A673 (cell line): ENCODE measurements at regions not wholly inside any gene's neighbourhood (a gene's known extent, or its start where the extent isn't known, plus 50 kb on each side); places are given as distances from the start of the nearest gene placed in this dataset.
"Not testable (repeated sequence)": the region's sequence is repeated elsewhere in the genome, so short reads cannot be mapped to it uniquely, and the experiment has no call there.

Source experiments
- BruUV-seq: library from RNA; stranded (reverse); fragments of 400-500 nt; replicated peaks from 2 replicates; lab custom pipeline; 2021; lab: Mats Ljungman, UMichigan
- CTCF ChIA-PET: fragments of 300-600 bp; sonication (Branson Sonifier 250); formaldehyde crosslinking; loops from one replicate; lab custom pipeline; 2022; ENCODE audit warnings: antibody characterized with exemption; lab: Charles Lee
- POLR2A ChIA-PET: fragments of 300-600 bp; sonication (Branson Sonifier 250); formaldehyde crosslinking; loops from one replicate; lab custom pipeline; 2022; ENCODE audit warnings: antibody characterized with exemption; ENCODE audit not compliant: low non-redundant PET; lab: Charles Lee
- DNase-seq: peaks from one replicate; pipeline ENCODE4 v3.0.0-alpha.2; 2015; ENCODE audit warnings: low spot score
- H3K27ac ChIP-seq: fragments of 200-600 bp; sonication (generic); 2 replicates; pipeline ENCODE4 v1.5.1; 2016; ENCODE audit warnings: mixed run types, low read depth, mild to moderate bottlenecking, mixed read lengths, antibody characterized with exemption, low read length; ENCODE audit not compliant: poor library complexity, severe bottlenecking
- H3K27me3 ChIP-seq: fragments of 200-600 bp; sonication (generic); replicated peaks from 2 replicates; pipeline ENCODE4 v1.6.1; 2017; ENCODE audit warnings: mixed run types, low read depth, mild to moderate bottlenecking, mixed read lengths, antibody characterized with exemption, low read length; ENCODE audit not compliant: insufficient read depth, poor library complexity
- H3K36me3 ChIP-seq: fragments of 200-600 bp; sonication (generic); 2 replicates; pipeline ENCODE4 v1.6.1; 2016; ENCODE audit warnings: mixed run types, mild to moderate bottlenecking, mixed read lengths, antibody characterized with exemption, low read length; ENCODE audit not compliant: insufficient read depth, poor library complexity, severe bottlenecking
- H3K4me1 ChIP-seq: fragments of 200-600 bp; sonication (generic); 2 replicates; pipeline ENCODE4 v1.6.1; 2017; ENCODE audit warnings: mixed run types, mild to moderate bottlenecking, mixed read lengths, antibody characterized with exemption, low read length; ENCODE audit not compliant: insufficient read depth, poor library complexity, severe bottlenecking
- H3K4me3 ChIP-seq: fragments of 200-600 bp; sonication (generic); 2 replicates; pipeline ENCODE4 v1.5.1; 2016; ENCODE audit warnings: low read depth, mixed run types, mild to moderate bottlenecking, mixed read lengths, low read length; ENCODE audit not compliant: poor library complexity, severe bottlenecking
- H3K9me3 ChIP-seq: fragments of 200-600 bp; sonication (generic); 2 replicates; pipeline ENCODE4 v1.6.1; 2016; ENCODE audit warnings: mixed run types, low read depth, mild to moderate bottlenecking, mixed read lengths, antibody characterized with exemption, low read length; ENCODE audit not compliant: poor library complexity, severe bottlenecking
- EZH2 ChIP-seq: fragments of 200-600 bp; sonication (generic); IDR thresholded peaks from 2 replicates; pipeline ENCODE4 v1.6.1; 2017; ENCODE audit warnings: borderline replicate concordance, low read depth, mild to moderate bottlenecking, mixed read lengths, antibody characterized with exemption, low read length; ENCODE audit not compliant: poor library complexity, severe bottlenecking
- intact Hi-C: fragments of 100-400 bp; cut with micrococcal nuclease; formaldehyde crosslinking; loops from one replicate; pipeline ENCODE4 v1.10.0; 2022; ENCODE audit not compliant: unreplicated experiment
- TF ChIP-seq, protein P1 (sequence below): fragments of 300-800, 200-600 bp; sonication (generic); conservative IDR thresholded peaks from 2 replicates; pipeline ENCODE4 v1.5.1; 2017; ENCODE audit warnings: low read depth, mild to moderate bottlenecking, antibody characterized with exemption, low read length, moderate library complexity, mixed read lengths

GRCh38 chr13:112174476-112175110 lies 107.6 kb downstream of the SOX1 start:
- Histone ChIP-seq H3K27ac (no peak overlapping the region), H3K36me3 (no peaks in the 10 kb centered on the region), H3K4me1 (peaks cover 7% of the 10 kb centered on the region), H3K9me3 (no peaks in the 10 kb centered on the region), H3K27me3 (peaks cover 23% of the 10 kb centered on the region), H3K4me3 (no peak overlapping the region)
- intact Hi-C loops, result no loop called here
- POLR2A ChIA-PET, result no interaction called here
- CTCF ChIA-PET, result no interaction called here
- BruUV-seq, result no TSS peak
- DNase-seq, result no peak
- TF ChIP-seq, protein P1, sequence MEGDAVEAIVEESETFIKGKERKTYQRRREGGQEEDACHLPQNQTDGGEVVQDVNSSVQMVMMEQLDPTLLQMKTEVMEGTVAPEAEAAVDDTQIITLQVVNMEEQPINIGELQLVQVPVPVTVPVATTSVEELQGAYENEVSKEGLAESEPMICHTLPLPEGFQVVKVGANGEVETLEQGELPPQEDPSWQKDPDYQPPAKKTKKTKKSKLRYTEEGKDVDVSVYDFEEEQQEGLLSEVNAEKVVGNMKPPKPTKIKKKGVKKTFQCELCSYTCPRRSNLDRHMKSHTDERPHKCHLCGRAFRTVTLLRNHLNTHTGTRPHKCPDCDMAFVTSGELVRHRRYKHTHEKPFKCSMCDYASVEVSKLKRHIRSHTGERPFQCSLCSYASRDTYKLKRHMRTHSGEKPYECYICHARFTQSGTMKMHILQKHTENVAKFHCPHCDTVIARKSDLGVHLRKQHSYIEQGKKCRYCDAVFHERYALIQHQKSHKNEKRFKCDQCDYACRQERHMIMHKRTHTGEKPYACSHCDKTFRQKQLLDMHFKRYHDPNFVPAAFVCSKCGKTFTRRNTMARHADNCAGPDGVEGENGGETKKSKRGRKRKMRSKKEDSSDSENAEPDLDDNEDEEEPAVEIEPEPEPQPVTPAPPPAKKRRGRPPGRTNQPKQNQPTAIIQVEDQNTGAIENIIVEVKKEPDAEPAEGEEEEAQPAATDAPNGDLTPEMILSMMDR, result no peak
- TF ChIP-seq EZH2, result no peak

GRCh38 chr13:112175162-112176075 lies 108.5 kb downstream of the SOX1 start:
- TF ChIP-seq, protein P1, result no peak
- TF ChIP-seq EZH2, result no peak
- CTCF ChIA-PET, result no interaction called here
- intact Hi-C loops, result no loop called here
- Histone ChIP-seq H3K27me3 (peaks cover 23% of the 10 kb centered on the region), H3K27ac (no peak overlapping the region), H3K4me3 (no peak overlapping the region), H3K4me1 (peaks cover 7% of the 10 kb centered on the region), H3K36me3 (no peaks in the 10 kb centered on the region), H3K9me3 (no peaks in the 10 kb centered on the region)
- DNase-seq, result no peak
- BruUV-seq, result no TSS peak
- POLR2A ChIA-PET, result no interaction called here

DNA sequence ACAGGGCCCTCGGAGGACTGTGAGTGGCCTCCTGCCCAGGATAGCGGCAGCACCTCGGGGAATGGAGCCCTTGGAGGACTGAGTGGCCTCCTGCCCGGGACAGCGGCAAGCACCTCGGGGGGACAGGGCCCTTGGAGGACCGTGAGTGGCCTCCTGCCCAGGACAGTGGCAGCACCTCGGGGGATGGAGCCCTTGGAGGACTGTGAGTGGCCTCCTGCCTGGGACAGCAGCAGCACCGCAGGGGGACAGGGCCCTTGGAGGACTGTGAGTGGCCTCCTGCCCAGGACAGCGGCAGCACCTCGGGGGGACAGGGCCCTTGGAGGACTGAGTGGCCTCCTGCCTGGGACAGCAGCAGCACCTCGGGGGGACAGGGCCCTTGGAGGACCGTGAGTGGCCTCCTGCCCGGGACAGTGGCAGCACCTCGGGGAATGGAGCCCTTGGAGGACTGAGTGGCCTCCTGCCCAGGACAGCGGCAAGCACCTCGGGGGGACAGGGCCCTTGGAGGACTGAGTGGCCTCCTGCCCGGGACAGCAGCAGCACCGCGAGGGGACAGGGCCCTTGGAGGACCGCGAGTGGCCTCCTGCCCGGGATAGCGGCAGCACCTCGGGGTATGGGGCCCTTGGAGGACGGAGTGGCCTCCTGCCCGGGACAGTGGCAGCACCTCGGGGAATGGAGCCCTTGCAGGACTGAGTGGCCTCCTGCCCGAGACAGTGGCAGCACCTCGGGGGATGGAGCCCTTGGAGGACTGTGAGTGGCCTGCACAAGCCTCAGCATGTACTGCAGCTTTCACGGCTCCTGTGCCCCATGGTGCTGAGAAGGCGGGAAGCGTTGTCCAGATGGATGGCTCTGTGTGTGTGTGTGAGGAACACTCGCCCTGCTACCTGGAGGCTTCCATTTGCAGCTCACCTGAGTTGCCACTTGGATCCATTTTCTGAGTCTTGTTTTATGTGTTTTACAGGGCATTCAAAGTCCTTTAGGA lies 109.5 kb downstream of the SOX1 start:
- DNase-seq, POLR2A ChIA-PET, BruUV-seq, H3K4me3 ChIP-seq, CTCF ChIA-PET, H3K27ac ChIP-seq, H3K36me3 ChIP-seq, H3K9me3 ChIP-seq, H3K4me1 ChIP-seq, intact Hi-C loops: not testable (repeated sequence)
- peaks cover 23% of the 10 kb centered on the region for H3K27me3 ChIP-seq
